GM19239 (cell line): ENCODE measurements at regions not wholly inside any gene's neighbourhood (a gene's known extent, or its start where the extent isn't known, plus 50 kb on each side); places are given as distances from the start of the nearest gene placed in this dataset.

ENCODE experiments used
- DNase-seq: peaks from one replicate; pipeline ENCODE4 v3.0.0; 2011; ENCODE audit warnings: low spot score; ENCODE audit not compliant: insufficient read length
- FAIRE-seq: peaks from 2 replicates; lab custom pipeline; 2011; peaks lifted over from hg19 to GRCh38; lab: Jason Lieb, UNC

GRCh38 chr13:105116966-105117365, 1418.5 kb downstream of the EFNB2 start:
- no peak for FAIRE-seq
- DNase-seq: no peak

GRCh38 chr13:105112561-105112960, 1422.9 kb downstream of the EFNB2 start:
- FAIRE-seq (no peak), DNase-seq (no peak)

- no peak for FAIRE-seq
- no peak for DNase-seq
Measured at GRCh38 chr13:105107781-105108180, 1427.7 kb downstream of the EFNB2 start.

- no peak for FAIRE-seq
- no peak for DNase-seq
Measured at GRCh38 chr13:105105471-105105870, 1430.0 kb downstream of the EFNB2 start.

- FAIRE-seq (no peak), DNase-seq (no peak)
Measured at GRCh38 chr13:105097521-105097920, 1437.9 kb downstream of the EFNB2 start.

GRCh38 chr13:105089858-105090643, 1445.4 kb downstream of the EFNB2 start:
- DNase-seq: no peak
- FAIRE-seq: no peak

- DNase-seq (no peak), FAIRE-seq (no peak)
Measured at GRCh38 chr13:105087945-105088344, 1447.5 kb downstream of the EFNB2 start.

GRCh38 chr13:105084931-105085330, 1450.5 kb downstream of the EFNB2 start:
- no peak for FAIRE-seq
- DNase-seq: no peak

- FAIRE-seq (no peak), DNase-seq (no peak)
Measured at GRCh38 chr13:105083992-105084391, 1451.5 kb downstream of the EFNB2 start.

GRCh38 chr13:105074755-105075154, 1460.7 kb downstream of the EFNB2 start:
- no peak for DNase-seq
- FAIRE-seq: no peak

GRCh38 chr13:105073041-105073440, 1462.4 kb downstream of the EFNB2 start:
- DNase-seq (no peak), FAIRE-seq (no peak)

GRCh38 chr13:105070452-105070851, 1465.0 kb downstream of the EFNB2 start:
- DNase-seq: no peak

GRCh38 chr13:105069106-105069505, 1466.4 kb downstream of the EFNB2 start:
- FAIRE-seq (no peak), DNase-seq (no peak)

More at GRCh38 chr13:105070452-105070851, 1465.0 kb downstream of the EFNB2 start:
- FAIRE-seq: no peak

GRCh38 chr13:105063676-105064075, 1471.8 kb downstream of the EFNB2 start:
- DNase-seq: no peak
- no peak for FAIRE-seq

GRCh38 chr13:105059786-105060185, 1475.7 kb downstream of the EFNB2 start:
- no peak for FAIRE-seq
- DNase-seq: no peak

- DNase-seq (no peak), FAIRE-seq (no peak)
Measured at GRCh38 chr13:105058517-105058916, 1476.9 kb downstream of the EFNB2 start.

GRCh38 chr13:105052711-105053110, 1482.8 kb downstream of the EFNB2 start:
- no peak for DNase-seq
- FAIRE-seq: no peak

GRCh38 chr13:105050686-105051085, 1484.8 kb downstream of the EFNB2 start:
- no peak for DNase-seq
- no peak for FAIRE-seq

GRCh38 chr13:105048677-105049076, 1486.8 kb downstream of the EFNB2 start:
- no peak for FAIRE-seq
- no peak for DNase-seq

GRCh38 chr13:105047676-105048295, 1487.7 kb downstream of the EFNB2 start:
- FAIRE-seq: no peak
- no peak for DNase-seq

GRCh38 chr13:105037110-105037509, 1498.4 kb downstream of the EFNB2 start:
- no peak for DNase-seq
- no peak for FAIRE-seq

- no peak for DNase-seq
- no peak for FAIRE-seq
Measured at GRCh38 chr13:105035092-105035491, 1500.4 kb downstream of the EFNB2 start.
